Activated gamma-delta T cell (primary cell): ENCODE measurements at regions not wholly inside any gene's neighbourhood (a gene's known extent, or its start where the extent isn't known, plus 50 kb on each side); places are given as distances from the start of the nearest gene placed in this dataset.
"Not testable (repeated sequence)": the region's sequence is repeated elsewhere in the genome, so short reads cannot be mapped to it uniquely, and the experiment has no call there.

Source experiments
- DNase-seq: peaks from one replicate; lab custom pipeline; 2025; lab: John Stamatoyannopoulos, UW

DNA sequence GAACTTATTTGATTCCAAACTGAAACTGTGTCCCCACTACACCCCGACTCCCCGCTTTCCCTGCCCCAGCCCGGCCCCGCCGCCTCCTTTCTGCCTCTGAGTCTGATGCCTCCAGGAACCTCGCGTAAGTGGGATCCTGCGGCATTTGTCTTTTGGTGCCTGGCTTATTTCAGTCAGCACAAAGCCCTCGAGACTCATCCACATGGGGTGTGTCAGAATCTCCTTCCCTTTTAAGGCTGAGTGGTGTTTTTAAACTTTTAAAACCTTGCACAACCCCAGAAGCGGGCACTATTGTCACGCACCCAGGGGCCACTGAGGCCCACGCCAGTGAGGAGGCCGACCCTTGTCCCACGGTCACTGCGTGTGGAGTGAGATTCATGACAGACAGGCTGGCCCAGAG is 206.9 kb downstream of the NPIPB11 start:
- DNase-seq: not testable (repeated sequence)

DNA sequence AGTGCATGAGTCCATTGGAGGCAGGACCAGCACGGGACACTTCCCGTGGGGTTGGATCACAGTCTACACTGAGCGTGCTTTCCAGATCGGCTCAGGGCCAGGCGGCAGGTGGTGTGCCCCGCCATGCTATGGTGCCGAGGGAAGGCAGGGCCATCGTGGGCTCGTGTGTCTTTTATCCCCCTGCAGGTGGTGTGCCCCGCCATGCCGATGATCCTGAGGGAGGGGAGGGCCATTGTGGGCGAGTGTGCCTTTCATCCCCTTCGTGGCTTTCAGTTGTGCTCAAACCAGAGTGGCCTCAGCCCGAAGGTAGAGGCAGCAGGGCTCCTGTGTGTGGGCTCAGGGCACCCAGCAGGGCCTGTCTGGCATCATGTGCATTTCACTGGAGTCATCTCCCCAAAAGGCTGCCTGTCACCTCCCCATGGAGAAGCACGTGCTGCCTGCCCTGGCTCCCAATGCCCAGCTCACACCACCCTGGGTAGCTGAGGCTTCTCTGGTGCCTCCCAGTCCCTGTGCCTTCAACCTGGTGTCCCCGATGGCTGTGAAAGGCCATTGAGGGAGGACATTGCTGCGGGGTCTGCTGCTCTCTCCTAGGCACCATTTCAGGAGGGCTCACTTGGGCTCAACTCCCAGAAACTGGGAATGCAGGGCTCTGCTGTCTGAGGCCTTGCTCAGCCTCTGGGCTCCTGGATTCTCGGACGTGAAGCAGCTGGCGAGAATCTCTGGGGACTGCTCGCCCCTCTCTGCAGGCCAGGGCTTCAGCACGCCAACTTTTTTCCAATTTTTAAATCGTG is 207.6 kb downstream of the NPIPB11 start:
- no peak for DNase-seq

DNA sequence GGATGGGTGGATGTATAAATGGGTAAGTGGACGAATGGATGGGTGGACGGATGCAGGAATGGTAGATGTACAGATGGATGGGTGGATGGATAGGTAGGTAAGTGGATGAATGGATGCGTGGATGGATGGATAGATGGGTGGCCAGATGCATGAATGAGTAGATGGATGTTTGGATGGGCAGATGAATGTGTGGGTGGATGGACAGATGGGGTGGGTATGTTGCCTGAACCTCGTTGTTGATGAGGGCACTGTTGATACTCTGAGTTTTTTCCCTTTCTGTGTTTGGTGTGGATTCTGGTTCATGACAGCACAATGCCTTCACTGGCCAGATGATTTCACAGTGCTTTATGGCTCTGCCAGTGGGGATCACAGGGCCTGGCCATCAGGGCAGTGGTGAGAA is 208.3 kb downstream of the NPIPB11 start:
- no peak for DNase-seq

DNA sequence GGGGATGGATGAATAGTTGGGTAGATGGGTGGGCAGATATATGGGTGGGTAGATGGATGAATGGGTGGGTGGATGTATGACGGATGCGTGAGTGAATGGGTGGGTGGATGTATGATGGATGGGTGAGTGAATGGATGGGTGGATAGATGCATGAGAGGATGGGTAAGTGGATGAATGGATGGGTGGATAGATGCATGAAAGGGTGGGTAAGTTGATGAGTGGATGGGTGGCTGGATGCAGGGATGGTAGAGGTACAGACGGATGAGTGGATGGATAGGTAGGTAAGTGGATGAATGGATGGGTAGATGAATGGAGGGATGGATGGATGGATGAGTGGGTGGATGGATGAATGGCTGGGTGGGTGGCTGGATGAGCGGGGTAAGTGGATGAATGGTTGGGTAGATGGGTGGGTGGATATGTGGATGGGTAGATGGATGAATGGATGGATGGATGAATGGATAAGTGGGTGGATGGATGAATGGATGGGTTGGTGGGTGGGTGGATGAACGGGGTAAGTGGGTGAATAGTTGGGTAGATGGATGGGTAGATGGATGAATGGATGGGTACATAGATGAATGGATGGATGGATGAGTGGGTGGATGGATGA is 208.9 kb downstream of the NPIPB11 start:
- DNase-seq: not testable (repeated sequence)

DNA sequence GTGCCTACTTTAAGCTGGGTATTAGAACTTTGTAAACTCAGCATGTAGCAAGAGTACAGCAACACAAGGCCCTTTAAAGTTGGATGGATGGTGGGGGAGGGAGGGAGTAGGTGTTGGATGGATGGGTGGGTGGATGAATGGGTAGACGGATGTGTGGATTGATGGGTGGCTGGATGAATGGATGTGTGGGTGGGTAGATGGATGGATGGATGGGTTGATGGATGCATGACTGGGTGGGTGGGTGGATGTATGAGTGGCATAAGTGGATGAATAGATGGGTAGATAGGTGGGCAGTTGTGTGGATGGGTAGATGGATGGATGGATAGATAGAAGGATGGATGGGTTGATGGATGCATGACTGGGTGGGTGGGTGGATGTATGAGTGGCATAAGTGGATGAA is 209.8 kb downstream of the NPIPB11 start:
- DNase-seq: not testable (repeated sequence)

DNA sequence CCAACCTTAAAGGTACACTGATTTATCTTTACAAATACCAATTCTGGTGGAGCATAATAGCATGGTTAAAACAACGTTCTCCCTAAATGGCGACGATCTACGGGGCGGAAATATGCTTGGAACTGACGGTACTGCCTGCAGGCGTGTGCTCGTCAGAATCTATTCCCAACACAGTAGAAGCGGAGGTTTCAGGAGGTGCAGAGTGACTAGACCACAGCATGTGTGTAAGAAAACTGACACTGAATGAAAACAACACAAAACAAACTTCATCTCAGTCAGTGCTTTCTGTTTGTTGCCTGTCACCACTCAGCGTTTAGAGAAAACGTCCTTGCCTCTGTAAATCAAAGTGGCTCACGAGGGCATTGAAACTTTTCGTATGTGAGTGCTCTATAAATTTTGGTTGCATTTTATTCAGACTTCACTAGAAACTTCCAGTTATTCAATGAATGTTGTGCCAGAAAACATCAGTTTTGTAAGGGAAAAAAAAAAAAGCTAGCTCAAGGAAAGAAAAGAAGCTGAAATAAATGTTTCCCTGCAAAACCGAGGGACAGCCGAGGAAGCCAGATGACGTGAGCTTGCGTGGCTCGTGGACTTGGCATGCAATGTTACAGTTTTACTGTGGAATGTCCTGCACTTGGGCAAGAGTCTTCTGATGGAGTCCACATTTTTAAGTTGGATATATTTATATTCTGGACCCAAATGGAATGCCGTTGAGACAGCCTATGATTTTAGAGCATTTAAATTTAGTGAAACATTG is 210.4 kb downstream of the LAT start:
- DNase-seq: not testable (repeated sequence)

DNA sequence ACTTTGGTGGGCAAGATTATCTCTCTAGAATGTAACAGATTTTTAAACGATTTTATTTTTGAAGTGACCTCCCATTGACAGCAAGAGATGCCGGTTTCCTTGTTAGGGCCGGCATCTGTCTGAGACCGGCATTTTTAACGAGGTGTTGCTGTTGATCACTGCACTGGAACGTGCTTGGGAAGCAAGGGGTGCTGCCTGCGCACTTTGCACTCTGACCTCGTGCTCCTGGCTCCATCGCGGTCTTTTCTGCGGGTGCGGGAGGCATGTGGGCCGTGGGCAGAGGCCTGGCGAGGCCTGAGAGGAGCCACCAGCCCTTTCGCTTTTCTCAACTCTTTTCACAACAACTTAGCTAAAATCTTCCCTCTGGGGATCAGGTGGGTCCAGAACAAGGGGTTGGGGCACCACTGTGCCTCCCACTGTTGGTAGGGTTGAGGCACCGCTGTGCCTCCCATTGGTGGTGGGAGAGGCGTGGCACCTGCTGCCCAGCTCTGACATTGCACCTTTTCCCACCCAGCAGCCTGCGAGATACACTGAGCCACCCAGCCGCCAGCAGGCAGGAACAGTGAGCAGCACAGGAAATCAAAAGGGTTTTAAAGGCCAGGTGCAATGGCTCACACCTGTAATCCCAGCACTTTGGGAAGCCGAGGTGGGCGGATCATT is 209.5 kb downstream of the LAT start:
- not testable (repeated sequence) for DNase-seq

DNA sequence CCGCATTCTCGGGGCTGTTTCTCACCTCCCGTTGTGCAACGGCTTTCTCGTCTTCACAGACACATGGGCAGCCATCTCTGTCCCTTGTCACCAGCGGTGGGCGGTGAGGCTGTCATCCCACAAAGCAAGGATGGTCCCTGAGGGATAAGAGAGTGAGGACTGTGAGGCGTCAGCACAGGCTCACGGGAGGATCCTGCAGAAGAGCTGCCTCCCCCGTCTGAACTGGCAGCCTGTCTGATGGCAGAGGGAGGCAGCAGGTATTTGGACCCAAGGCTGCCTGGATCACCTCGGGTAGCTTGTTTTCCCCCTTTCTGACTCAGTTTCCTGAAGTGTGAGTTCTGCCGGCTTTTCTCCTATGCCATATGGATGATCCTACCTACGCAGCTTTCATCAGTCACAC is 208.8 kb downstream of the LAT start:
- not testable (repeated sequence) for DNase-seq

DNA sequence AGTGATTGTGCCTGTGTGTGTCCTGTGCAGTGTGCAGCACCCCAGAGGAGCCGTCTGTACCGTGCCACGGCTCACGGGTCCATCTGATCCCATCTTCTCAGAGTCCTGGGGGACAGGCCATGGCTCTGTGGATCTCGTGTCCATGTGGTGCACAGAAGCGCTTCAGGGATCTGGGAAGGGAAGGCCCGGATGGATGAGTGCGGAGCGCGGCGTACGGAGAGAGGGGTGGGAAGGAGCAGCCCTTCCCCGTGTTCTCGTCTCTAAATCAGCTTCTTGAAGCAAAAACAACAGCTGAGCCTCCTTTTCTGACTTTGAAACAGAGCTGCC is 208.4 kb downstream of the LAT start:
- not testable (repeated sequence) for DNase-seq

DNA sequence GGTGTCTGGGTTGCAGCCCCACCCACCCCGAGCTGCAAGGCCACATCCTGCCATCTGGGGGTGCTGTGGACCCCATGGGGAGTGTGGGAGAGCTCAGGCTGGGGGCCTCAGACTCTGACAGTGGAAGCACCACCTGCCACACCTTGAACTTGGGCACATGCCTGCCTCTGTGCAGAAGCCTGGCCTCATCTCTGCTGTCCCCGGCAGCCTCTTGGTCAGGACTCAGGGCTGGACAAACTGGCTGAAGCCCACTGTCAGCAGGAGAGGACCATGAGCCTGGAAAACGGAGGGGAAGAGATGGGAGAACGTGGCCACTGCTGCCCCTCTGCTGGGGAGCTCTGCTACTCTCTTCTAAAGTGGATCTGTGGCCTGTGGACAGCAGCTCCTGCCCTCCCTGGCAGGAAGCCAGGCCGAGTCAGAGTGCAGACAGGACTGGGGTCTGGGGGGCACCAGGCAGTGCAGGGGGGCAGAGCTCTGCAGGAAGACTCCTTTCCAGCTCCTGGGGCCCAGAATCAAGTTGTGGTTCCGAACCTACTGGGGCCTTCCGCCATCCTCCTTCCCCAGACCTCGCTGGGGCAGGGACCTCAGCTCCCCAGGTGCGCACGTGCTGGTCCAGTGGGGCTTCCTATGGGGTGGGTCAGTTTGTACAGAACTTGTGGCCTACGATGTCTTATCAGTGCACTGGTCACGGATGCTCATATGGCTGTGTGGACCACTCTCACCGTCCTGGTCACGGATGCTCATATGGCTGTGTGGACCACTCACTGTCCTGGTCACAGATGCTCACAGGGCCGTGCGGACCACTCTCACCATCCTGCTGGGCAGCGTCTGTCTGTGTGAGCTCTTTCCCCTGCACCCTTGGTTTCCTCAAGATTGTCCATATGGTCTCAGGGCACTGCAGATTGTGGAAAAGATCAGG is 207.7 kb downstream of the LAT start:
- no peak for DNase-seq

DNA sequence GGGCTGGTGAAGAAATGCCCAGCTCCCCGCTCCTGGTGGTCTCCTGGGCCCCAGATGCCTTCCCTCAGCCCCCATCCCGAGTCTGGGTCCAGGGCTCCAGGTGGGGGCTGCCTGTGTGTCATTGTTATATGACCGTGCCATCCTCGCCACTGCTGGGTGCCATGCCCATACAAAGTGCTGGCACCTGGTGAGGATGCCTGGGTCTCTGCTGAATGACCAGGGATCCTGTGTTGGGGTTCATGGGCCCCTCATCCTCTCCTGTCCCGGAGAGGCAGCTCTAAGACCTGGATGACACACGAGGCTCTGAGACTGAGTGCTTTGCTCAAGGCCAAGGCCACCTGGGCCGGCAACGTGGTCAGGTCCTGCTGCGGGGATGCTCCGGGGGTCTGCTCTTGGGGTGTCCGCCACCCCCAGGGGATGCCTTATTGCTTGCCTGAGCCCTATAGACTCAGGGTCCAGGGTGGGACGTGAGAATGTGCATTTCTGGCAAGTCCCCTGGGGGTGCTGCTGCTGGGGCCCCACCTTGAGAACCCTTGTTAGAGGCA is 206.9 kb downstream of the LAT start:
- DNase-seq: not testable (repeated sequence)

DNA sequence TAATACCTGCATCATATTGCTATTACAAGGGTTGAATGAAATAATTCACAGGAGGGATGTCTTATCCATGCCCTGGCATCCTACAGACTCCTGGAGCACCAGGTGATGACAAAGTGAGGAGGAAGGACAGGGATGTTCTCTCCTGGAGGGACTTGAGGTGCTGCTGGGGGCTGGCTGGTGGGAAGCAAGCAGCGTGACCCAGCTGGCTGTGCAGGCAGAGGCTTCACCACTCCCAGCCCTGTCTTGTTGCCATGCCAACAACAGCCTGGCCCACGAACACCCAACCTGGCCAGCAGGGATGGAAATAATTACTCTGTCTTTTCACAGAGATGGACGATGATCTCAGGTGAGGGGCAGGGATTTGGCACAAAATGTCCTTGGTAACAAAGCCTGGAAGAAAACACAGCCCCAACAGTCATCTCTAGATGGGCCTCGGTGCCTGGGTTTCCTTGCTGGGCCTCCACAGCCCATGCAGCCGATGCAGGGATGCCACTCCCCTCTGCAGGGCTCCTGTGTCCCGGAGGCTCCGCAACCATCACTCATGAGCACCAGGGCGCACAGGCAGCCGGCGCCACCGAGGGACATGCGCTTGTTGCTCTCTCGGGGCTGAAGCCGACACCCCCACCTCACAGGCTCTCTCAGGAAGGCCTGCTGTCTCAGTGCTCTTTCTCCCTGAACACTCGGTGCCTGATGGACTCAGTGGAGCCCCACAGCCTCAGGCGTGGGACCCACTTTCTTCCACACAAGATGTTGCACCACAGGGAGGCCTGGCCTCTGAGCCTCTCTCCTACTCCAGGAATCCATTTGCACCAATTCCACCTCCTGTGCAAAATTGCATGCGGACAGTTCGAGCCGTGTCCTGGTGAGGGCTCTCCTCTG is 205.9 kb downstream of the LAT start:
- not testable (repeated sequence) for DNase-seq

DNA sequence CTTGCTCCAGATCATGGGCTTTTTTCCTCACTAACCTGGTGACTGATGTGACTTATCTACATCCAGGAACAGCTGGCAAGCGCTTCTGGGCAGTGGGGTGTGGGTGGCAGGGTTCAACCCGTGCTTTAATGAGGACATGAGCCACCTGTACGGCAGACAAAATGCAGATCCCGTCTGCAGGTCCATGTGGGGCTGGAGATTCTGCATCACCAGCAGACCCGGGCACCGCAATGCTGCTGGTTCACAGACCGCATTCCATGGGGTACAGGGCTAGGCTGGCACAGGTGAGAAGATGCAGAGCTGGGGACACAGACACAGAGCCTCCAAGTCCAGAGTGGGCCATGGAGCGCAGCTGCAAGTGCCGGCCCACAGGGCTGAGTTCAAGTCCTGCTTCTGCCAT is 204.0 kb downstream of the LAT start:
- not testable (repeated sequence) for DNase-seq

DNA sequence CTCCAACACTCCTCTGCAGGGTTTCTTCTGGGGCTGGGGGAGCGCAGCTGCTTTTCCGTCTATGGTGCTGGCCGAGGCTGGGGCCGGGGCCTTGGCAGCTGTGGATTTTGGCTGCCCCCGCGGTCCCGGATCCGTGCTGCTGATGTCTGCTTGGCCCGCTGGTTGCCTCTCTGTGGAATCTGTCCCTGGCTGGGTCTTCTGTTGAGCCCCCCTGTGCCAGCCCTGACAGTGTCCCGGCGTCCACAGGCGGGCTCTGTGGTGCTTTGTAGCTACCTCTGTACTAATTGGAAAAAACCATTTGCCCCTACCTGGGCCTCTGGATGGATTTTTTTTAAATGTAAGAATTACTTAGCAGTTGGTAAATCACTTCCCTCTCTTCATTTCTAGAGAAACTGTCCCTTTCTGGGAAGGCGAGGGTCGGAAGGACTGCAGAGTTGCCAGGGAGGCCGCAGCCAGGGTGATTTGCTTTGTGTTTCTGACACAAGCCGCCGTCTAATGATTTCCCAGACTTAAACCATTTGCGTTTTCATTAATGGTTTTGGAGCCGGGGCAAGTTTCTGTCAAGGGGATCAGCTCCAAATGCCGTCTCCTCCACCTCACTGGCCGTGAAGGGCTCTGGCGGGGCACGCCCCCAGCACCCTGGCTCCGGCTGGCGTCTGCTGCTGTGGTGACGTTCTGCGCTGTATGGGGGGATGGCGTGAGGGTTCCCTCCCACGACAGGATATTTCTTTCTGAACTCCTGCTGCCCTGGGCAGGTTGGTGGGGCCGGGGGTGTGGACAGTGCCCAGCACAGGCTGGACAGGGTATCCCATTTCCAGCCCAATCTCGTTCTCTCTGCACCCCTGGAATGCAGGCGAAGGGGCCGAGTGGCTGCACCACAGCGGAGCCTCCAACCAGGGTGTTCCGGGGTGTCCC is 201.7 kb downstream of the LAT start:
- not testable (repeated sequence) for DNase-seq

DNA sequence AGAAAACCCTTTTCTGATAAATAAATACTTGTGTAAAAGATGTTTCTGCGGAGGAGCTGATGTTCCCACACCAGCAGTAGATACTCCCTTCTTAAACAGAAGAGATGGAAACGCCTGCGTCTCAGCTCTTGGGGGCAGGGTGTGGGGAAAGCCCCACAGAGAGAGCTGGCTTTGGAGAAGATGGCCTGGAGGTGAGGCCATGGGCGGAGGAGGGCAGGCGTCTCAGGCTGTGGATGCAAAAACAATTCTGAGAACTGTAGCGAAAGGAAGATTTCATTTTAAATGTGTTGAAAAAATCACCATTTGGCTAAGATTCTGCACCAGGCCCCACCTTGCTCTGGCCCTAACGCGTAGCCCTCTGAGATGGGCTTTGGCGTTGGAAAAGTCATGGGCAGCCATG is 201.0 kb downstream of the LAT start:
- not testable (repeated sequence) for DNase-seq

DNA sequence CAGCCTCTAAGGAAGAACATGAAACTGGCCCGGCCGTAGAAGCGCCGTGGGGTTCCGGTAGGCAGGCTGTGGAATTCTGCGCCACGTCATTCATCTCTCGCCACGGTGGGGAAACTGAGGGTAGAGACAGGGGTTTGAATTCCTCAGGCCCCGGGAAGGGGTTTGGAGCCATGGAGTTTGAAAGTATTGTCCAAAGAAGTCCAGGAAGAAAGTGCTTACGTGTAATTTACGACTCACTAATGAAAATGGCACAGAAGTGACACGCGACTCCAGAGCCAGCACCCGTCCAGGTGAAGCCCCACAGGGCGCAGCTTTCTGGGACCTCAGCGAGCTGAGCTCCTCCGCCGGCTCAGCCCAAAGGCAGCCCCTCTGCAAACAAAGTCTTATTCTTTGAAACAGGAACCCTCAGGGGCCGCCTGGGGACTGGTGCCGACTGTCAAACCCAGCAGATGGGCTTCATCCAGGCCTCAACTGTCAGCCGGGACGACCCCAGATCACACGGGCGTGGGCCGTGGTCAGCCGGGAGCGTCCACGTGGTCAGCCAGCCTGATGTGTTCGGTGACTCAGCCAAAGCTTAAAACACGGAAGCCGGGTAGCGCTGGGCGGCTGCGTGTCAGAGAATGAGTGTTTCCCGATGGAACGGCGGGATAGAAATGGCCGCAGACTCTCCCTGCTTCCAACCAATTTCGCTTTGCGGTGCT is 200.0 kb downstream of the LAT start:
- DNase-seq: not testable (repeated sequence)

DNA sequence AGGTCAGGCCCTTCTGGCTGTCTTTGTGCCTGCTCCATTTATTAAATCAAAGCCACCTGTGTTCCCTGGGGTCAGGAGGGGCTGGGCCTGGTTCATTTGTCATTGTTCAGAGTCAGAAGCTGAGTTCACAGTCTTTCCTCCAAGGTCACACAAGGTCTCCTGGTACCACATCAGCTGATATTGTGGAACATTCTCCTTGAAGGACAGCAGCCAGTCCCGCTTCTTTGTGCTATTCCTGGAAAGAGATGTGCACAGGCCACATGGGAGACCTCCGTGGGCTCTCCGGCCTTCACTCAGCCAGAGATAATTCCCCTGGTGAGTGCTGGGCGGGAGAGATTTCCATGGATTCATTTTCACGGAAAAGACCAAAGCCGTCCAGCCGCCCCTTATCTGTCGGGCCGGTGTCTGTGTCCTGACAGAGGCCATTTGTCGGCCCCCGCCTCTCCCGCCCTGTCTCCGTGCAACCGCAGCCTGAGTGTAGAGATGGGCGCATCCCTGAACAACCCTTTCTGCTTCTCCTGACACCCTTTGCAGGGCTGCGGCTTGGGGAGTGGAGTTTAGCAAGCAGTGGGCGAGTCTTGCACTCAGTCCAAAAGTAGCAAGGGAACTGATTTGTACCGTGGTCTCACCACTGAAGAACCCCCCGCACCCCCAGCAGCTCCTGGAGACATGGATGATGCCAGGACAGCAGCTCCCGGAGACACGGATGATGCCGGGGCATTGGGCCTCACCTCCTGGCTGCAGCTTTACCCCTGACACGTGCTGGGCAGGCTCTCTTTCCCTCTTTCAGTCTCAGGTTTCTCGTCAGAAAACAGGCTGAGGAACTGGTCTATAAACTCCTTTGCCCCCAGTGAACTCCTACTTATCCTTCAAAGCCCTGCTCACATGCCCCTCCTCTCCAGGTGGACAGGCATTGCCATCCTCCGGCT is 198.4 kb downstream of the LAT start:
- DNase-seq: not testable (repeated sequence)
